Stimulated activated CD8-positive, alpha-beta memory T cell treated with anti-CD3 and anti-CD28 coated beads, Interleukin-4, amount 100 ng/mL, for 1 hour (primary cell): ENCODE measurements at regions not wholly inside any gene's neighbourhood (a gene's known extent, or its start where the extent isn't known, plus 50 kb on each side); places are given as distances from the start of the nearest gene placed in this dataset.
"Not testable (repeated sequence)": the region's sequence is repeated elsewhere in the genome, so short reads cannot be mapped to it uniquely, and the experiment has no call there.

ENCODE experiments used
- DNase-seq, 2 donors: peaks; one replicate each; pipeline ENCODE4 v3.0.0-alpha.2; 2020; ENCODE audit warnings: low read depth in 2 of 2, low spot score in 1 of 2

DNA sequence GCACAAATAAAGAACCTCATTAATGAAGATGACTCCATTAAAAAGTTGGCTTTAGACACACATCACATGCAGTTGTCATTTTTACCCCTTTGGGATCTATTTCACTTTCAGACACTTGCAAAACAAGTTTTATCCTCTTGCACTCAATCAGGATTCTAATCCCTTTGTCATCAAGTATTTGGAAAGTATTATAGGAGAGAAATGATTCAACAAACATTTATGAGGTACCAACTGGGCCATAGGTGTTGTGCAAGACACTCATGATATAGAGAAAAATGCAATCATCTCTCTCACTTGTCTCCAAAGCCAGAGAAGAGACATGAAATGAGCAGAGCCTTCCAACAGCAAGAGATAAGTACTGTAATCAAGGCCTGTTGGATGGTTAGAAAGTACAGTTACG, 327.7 kb downstream of the RMST start:
- no peak for DNase-seq

DNA sequence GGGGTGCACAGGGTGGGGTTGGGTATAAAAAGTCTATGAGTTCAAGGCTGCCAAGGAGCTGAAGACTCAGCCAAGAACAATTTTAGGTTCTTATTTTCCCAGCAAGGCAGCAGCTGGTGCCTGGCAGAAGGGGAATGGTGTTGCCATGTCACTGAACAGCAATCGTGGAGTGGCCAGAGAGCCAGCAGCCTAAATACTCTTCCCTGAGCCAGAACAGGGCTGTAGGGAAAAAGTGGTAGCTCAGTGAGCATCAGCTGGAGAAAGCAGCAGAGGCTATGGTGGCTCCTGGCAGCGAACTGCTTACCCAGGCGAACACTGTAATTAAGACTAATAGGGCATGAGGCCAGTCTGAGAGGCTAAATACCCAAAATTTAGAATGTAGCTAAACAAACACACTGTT, 334.9 kb downstream of the RMST start:
- DNase-seq: no peak

DNA sequence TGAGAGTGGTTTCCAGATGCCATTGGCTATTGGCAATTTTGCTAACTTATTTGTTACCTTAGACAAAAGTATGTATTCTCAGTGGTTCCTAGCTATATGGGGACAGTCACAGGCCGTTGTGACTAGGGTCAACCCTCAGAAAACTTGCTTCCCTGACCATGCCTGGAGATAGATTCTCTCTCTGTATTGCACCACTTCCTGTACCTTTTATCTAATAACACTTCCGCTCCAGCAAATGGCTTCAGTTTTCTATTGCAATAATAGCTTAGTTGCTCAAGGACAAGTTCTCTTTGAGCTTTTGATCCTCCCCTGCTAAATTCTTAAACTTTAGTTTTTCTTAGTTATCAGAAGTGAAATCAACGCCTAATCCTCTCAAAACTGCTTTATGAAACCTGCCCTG, 338.0 kb downstream of the RMST start:
- no peak for DNase-seq

DNA sequence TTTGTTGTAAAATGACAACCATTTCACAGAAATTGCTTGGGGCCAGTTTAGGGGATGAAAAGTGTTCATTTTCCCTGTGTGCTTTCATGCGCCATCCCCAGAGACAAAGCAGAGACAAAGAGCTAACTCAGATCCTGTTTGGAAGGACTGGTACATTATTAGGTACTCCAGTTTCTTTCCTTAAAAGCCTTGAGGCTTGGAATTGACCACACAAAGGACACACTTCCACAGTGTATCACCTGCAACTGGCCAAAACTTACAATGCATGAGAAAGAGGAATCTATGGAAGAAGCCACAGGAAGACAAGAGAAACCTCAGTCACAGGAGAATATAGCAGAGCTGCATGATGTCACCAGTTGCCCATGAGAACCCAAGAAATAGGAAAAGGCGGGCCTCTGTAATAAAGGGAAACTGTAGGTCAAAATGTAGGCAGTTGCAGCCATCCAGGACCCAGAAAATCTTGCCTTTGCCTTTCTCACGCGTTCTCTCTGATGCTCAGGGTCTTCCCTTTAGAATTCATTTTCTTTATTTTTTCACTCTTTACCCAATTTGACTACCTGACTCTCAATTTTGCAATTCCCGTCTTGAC, 339.0 kb downstream of the RMST start:
- DNase-seq: no peak

DNA sequence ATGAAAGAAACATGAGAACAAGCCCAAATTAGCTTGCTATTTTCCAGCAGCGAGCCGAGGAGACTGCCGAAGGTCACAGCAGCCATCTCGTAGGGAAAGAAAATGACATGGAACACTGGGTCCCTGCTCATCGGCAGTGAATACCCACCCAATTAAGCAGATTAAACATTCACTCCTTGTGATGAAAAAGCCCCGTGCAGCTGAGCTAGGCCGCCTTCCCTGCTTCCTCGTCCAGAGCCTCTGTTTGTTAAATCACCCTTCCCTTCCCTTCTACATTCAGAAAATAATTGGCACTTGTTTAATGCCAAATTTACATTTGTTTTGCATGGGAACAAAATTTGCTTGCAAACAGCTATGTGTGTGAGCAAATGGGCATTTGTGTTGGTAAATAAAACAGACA, 342.5 kb downstream of the RMST start:
- DNase-seq: no peak

DNA sequence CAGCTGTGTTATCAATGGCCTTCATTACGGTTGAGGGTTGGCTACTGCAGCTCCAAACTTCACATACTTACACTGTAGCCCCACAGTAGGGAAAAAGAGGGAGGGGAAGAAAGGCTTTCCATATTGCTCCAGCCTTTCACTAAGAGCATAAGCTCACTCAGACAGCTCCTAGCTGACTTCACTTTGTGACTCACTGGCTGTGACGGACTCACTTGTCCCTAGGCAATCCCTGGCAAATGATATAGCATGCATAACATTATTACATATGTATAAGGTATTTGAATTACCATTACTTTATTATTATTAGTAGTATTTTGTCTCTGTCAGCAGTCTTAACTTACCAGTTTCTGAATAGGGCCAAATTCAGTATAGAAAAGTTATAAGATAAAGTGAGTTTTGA, 350.7 kb downstream of the RMST start:
- DNase-seq: no peak

DNA sequence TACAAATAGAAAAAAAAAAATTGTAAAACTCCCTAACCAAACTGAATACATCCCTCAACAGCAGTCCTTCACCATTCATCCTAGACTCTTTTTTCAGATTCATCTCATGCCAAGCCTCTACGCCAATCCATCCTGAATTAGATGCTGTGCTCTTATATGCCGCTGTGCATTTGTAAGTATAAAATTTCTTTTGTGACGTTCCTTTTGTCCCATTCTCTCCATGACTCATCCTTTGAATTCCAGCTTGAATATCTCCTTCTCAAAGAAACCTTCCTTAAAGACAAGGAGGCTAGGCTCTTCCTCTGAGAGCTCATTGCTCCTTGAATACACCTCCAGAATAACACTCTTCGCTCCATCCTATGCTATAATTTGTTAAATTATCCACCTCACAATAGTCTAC, 359.2 kb downstream of the RMST start:
- DNase-seq: no peak

DNA sequence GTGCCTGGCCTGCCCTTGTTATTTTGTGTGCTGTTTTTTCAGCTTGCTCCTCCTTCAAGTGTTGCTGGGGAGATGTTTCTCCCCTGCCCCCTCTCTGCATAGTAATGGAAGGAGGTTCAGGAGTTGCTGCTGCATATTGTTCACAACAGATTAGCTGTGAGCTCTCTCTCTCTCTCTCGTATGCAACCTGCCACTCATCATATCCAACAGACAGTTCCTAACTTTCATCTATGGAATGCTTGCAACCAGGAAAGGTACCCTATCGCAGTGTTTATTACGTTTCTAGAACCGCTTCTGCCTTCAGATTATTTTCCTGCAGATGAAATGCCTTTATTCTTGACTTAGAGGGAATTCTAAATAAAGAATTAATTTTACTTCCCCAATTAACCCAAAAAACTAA, 372.9 kb downstream of the RMST start:
- DNase-seq: no peak

DNA sequence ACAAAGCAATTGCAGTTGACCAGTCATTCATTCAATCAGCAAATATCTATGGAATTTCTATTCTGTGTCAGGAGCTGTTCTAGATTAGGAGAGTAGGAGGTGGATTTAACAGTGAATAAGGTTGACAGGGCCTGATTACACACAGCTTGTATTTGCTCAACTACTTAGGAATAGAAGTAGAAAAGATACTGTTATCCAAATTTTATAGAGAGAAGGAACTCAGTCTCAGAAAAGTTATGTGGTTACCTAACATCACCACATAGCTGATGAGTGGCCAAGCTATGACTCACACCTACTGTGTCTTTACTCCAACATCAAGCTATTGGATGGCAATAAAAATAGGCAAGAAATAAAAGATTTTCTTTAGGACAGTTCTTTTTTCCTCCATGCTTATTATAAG, 374.8 kb downstream of the RMST start:
- no peak for DNase-seq

DNA sequence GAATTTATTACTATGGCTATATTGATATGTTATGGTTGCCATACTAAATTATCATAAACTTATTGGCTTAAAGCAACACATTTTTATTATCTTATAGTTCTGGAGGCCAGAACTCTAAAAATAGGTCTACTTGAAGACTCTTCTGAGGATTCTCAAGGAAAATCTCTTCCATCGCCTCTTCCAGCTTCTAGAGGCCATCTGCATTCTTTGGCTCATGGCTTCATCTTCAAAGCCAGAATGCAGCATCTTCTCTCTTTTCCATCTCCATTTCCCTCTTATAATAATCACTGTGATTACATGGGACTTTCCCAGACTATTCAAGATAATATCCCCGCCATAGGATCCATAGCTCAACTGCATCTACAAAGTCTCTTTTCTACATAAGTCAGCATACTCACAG, 385.4 kb downstream of the RMST start:
- DNase-seq: no peak

DNA sequence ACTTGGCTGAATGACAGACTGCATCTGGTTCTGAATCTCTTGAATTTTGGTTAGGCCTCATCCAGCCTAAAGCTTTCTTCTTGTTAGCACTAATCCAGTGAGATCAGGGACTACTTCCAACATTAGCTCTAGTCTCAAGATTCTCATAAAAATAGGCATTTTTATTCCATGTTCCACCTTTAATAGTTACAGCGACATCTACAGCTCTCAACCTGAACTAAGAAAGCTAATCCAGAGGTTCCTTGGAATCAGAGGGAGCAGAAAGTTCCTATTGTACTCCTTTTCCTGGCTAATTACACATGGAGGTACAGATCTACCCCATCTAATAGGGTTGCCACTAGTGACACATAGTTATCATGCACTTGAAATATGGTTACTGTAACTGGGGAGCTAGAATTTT, 391.9 kb downstream of the RMST start:
- no peak for DNase-seq

DNA sequence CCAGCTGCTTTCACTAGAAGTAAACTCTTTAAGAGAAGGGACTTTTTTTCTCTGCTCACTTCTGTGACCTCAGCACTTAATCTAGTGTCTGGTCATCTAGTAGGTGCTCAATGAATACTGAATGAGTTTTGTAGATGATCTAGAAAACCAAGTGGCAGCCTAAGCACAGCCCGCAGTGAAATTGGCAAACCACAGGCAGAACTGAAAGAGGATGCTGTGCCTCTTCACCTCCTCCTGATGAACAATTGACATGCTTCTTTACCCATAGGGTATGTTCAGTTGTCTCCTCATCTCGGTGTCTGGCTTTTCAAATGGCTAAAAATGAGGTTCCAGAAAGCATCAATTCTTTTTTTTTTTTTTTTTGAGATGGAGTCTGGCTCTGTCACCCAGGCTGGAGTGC, 399.5 kb downstream of the RMST start:
- DNase-seq: no peak

DNA sequence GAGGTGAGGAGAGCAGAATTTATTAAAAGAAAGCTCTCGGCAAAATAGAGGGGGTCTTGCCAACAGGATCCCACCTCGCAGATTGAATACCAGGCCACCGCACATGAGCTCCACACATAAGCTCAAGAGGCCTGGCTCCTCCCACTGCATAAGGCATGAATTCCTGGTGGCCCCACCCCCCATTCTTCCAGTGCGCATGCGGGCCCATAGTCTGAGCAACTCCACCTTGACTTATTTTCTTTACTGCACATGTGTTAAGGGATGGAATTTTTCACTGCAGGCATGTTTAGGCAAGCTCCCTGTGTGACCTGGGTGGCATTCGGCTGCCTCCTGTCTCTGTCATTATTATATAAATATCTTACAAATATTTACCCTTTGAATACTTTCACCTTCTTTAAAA, 412.5 kb downstream of the RMST start:
- DNase-seq: no peak

DNA sequence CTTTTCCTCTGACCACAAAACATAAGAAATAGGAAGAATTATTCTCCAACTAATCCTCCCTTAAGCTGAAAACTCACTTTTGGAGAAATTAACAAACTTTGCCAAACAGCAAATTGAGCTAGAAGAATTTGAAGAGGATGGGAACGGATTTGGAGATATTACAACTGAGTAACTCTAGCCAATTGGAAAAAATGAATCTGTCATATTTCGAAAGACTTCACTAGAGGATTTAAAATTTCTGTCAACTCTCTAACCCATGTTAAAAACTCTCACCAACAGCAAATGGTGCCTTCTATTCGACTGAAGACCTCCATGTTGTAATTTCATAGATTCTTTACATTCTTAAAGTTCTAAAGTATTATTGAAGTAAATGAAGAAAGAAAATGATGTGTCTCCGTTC, 414.2 kb downstream of the RMST start:
- no peak for DNase-seq

DNA sequence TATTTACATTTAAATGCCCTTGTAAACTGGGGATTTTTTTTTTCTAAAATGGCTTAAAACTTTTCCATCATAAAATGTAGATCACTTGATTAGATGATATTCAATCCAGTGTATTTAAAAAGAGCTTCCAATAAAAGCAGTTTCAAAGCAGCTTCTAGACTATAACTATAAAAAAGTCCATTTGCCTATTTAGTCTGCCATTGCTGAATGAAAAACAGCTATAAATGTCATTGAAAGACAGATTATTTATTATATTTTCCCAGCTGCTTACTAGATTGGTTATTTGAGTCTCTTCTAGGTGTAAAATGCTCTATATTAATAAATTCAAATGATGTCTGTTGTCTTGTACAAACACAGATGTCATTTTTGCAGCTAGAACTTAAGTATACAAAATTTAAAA, 414.8 kb downstream of the RMST start:
- DNase-seq: no peak

DNA sequence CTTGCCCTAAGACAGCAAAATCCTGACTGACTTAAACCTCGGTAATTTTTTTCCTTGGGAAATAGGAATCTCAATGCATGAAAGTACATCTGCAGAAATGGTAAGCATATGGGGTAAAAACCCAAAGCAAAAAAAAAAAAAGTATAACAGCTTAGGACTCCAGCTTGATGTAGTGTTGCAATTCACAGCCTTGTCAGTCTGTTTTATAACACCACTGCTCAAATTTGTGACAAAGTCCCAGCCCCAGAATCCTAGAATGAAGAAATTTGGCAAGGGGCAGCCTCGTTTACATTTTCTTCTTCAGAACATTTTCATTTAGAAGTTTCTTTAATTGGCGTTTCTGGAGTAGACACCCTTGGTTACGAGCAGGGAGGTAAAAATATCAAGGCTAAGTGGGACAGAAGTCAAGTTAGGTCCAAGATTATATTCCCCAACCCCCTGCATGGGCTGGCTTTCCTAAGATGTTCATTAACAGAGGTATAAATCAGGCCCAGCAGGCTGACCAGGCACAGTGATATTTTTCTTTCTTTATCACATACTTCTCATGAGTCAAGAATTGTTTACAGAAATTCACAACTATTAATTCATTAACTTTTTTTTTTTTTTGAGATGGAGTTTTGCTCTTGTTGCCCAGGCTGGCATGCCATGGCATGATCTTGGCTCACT, 424.0 kb downstream of the RMST start:
- no peak for DNase-seq

DNA sequence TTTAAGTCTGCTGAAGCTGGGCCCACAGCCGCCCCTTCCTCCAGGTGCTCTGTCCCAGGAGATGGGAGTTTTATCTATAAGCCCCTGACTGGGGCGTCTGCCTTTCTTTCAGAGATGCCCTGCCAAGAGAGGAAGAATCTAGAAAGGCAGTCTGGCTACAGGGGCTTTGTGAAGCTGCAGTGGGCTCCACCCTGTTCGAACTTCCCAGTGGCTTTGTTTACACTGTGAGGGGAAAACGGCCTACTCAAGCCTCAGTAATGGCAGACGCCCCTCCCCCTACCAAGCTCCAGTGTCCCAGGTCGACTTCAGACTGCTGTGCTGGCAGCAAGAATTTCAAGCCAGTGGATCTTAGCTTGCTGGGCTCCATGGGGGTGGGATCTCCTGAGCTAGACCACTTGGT, 435.3 kb downstream of the RMST start:
- not testable (repeated sequence) for DNase-seq

DNA sequence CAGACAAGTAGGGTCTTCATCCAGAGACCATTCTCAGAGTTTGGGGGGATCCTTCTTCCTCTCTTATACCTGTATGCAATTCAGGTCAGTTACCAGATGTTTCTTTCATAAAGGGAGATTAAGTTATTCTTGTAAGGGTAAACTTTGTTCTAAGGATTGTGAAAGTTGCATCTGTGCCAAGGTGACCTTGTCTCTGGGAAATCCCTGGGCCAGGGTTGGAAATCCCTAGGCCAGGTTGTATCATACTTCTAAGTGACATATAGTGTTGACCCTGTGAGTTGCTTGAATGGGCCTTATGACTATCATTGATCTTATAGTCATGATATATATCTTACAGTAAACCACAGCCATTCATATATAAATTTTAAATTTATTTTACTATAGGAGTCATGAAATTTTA, 436.9 kb downstream of the RMST start:
- DNase-seq: no peak

DNA sequence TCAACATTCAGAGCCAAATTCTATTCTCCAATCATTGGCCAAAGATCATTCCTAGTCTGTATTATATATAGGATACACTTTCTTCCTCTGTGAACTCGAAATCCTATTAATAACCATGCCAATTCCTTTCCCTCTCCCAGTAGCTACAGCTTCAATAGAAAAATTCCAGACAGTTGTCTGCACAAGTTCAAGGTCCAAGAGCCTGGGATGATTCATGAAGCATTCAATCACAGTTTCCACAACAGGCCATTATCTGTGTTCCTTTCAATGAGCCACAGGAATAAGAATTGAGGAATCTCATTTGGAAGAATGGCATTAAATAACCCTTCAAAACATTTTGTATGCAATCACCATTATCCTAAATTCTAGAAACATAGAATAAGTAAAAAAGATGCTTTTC, 437.4 kb downstream of the RMST start:
- no peak for DNase-seq

DNA sequence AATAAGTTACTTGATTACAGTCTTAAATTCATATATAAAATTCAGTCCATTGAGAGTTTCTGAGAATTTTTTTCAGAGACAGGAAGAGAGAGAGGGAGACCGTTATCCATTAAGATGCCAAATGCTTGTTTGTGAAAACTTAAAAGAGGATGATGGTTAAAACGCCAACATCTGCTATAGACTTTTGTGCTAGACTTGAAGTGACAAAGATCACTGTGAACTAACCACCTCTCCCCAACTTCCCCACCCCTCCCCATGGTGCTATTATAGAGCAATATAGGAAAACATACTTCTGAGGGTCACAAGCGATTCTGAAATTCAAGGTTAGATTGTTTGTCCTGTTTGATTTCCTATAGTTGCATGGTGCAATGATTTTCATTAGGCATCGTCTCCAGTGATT, 440.8 kb downstream of the RMST start:
- DNase-seq: no peak

DNA sequence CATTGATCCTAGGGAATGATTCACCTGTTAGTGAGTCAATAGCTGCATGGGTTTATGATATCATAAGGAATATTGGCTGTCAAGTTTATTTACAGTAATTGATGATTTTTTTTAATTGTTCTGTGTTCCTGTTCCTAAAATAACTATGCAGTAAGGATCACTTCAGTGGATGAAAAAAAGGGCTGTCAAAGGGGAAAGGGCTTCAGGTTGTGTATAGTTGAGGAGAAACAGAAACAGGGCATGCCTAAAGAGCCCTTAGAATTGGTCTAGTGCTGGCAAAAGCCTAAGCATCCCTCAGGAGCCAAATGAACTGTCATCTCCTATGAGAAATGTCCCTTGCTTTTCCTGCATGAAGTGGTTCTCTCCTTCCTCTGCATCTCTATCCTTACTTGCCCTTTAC, 444.9 kb downstream of the RMST start:
- DNase-seq: no peak

DNA sequence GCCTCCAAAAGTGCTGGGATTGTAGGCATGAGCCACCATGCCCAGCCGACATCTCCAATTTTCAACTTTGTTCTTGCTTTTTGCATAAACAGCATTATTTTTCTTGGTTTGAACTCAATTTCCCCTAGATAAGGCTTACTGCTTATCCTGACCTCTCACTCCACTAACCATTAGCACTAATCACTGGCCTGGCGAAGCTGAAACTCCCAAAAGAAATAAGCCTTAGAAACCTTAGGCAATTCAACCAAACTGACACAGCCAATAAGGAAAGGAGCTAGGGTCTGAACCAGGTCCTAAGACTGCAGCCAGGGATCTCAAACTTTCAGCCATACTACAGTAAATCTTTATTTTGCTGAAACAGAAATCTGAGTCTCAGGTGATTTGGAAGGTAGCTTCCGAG, 448.0 kb downstream of the RMST start:
- no peak for DNase-seq

DNA sequence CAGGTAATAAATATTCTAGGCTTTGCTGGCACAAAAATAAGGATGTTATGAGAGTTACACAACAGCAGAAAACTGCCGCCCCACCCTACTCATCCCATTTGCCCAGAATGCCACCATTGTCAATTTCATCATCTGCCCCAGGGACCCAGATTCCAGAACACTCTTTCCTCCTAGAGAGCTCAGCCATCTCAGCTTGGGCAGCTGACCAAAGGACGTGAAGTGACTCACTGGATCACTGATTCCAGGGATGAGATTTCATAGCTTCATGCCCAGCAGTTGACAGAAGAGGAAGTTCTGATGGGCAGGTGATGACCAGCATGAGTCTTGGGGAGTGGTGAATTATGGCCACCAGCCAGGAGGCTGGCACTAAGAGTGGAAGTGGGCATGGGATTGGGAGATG, 450.3 kb downstream of the RMST start:
- DNase-seq: no peak
